Mammary epithelial cell (primary cell): ENCODE measurements at regions not wholly inside any gene's neighbourhood (a gene's known extent, or its start where the extent isn't known, plus 50 kb on each side); places are given as distances from the start of the nearest gene placed in this dataset.

Experiments used
- EZH2 ChIP-seq: IDR thresholded peaks from 2 replicates; pipeline ENCODE4 v1.6.1; 2012; ENCODE audit warnings: low read length, inconsistent platforms, borderline replicate concordance
- TF ChIP-seq, protein P1 (sequence below), 2 donors: IDR thresholded peaks in 1 of 2; conservative IDR thresholded peaks in 1 of 2; 2 replicates each; pipeline ENCODE4 v1.5.1; 2011 to 2012; ENCODE audit warnings: inconsistent platforms in 2 of 2, low read length in 2 of 2, mild to moderate bottlenecking in 2 of 2, control low read depth in 1 of 2, low read depth in 1 of 2; ENCODE audit not compliant: insufficient read depth in 1 of 2; ENCODE audit errors: extremely low read depth in 1 of 2

DNA sequence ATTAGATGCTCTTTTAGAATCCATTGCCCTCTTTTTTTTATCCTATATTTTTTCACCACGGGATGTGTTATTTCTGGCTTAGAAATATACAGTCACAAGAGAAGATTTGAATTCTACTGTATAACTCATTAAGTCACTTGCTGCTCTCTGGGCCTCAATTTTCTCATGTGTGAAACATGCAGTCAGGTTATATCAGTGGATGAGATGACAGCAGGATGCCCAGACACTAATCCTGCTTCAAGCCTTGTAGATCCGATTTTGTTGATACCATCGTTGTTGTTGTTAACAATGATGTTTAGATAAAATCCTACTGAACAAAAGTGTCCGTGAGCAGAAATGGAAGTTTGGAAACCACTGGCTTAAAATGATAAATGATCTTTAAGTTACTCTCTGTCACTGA is 421.9 kb upstream of the DMAC1 start:
- TF ChIP-seq, protein P1, sequence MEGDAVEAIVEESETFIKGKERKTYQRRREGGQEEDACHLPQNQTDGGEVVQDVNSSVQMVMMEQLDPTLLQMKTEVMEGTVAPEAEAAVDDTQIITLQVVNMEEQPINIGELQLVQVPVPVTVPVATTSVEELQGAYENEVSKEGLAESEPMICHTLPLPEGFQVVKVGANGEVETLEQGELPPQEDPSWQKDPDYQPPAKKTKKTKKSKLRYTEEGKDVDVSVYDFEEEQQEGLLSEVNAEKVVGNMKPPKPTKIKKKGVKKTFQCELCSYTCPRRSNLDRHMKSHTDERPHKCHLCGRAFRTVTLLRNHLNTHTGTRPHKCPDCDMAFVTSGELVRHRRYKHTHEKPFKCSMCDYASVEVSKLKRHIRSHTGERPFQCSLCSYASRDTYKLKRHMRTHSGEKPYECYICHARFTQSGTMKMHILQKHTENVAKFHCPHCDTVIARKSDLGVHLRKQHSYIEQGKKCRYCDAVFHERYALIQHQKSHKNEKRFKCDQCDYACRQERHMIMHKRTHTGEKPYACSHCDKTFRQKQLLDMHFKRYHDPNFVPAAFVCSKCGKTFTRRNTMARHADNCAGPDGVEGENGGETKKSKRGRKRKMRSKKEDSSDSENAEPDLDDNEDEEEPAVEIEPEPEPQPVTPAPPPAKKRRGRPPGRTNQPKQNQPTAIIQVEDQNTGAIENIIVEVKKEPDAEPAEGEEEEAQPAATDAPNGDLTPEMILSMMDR (conservative IDR thresholded peaks at IDR 0.05 in 1 of 2, IDR thresholded peaks at IDR 0.05 in 1 of 2; ENCODE audit: extremely low read depth in 1 of 2, insufficient read depth in 1 of 2, low read depth in 1 of 2, low read length in 2 of 2), result no peak
- TF ChIP-seq EZH2, result no peak
